Ovary (tissue), 3 donors: ENCODE measurements at regions not wholly inside any gene's neighbourhood (a gene's known extent, or its start where the extent isn't known, plus 50 kb on each side); places are given as distances from the start of the nearest gene placed in this dataset.

Source experiments
- CTCF ChIP-seq, 3 donors: fragments of 450-650 bp in 2 of 3; fragments of 200-600 bp in 1 of 3; IDR thresholded peaks; one replicate each; pipeline versions ENCODE4 v1.5.1 to v1.8.0; 2016 to 2022; ENCODE audit warnings: antibody characterized with exemption in 3 of 3, mild to moderate bottlenecking in 1 of 3
- EP300 ChIP-seq: sonication (generic); formaldehyde crosslinking; IDR thresholded peaks from one replicate; pipeline ENCODE4 v1.6.1; 2017; ENCODE audit warnings: antibody characterized with exemption
- POLR2A ChIP-seq: fragments of 450-650 bp; IDR thresholded peaks from one replicate; pipeline ENCODE4 v1.6.1; 2017; ENCODE audit warnings: antibody characterized with exemption, mild to moderate bottlenecking, moderate library complexity
- donor health status: DM: no; HTN: no; CAD: no.

GRCh38 chr6:92399911-92400310 is 1019.4 kb downstream of the EPHA7 start:
- TF ChIP-seq CTCF (IDR thresholded peaks at IDR 0.05) (no peak), EP300 (no peak), POLR2A (no peak)
